NB4 (cell line): ENCODE measurements at regions not wholly inside any gene's neighbourhood (a gene's known extent, or its start where the extent isn't known, plus 50 kb on each side); places are given as distances from the start of the nearest gene placed in this dataset.
A peak's percentile ranks its signal among the peaks of the same experiment; 100 is the strongest.

Source experiments
- DNase-seq: peaks from one replicate; pipeline ENCODE4 v3.0.0; 2010; ENCODE audit warnings: low read depth
- H3K4me3 ChIP-seq: one replicate; pipeline ENCODE4 v1.5.1; 2011; ENCODE audit warnings: mild to moderate bottlenecking, low read depth, low read length, moderate library complexity
- CTCF ChIP-seq: IDR thresholded peaks from one replicate; pipeline ENCODE4 v1.5.1; 2012; ENCODE audit warnings: low read depth, low read length
- MAX ChIP-seq: IDR thresholded peaks from 2 replicates; pipeline ENCODE4 v1.6.1; 2011; ENCODE audit warnings: low read depth, low read length
- MYC ChIP-seq: IDR thresholded peaks from 2 replicates; pipeline ENCODE4 v1.6.1; 2011; ENCODE audit warnings: low read depth, low read length
- POLR2A ChIP-seq: IDR thresholded peaks from 2 replicates; pipeline ENCODE4 v1.6.1; 2011; ENCODE audit warnings: mild to moderate bottlenecking; ENCODE audit not compliant: insufficient read length; ENCODE audit errors: extremely low read depth

- DNase-seq = no peak
- H3K4me3 ChIP-seq = no peak overlapping the region
- no peak for TF ChIP-seq MAX
- TF ChIP-seq POLR2A = no peak
- TF ChIP-seq MYC = no peak
- no peak for TF ChIP-seq CTCF
Measured at GRCh38 chr13:85298387-85298924, 500.8 kb downstream of the SLITRK6 start.

DNA sequence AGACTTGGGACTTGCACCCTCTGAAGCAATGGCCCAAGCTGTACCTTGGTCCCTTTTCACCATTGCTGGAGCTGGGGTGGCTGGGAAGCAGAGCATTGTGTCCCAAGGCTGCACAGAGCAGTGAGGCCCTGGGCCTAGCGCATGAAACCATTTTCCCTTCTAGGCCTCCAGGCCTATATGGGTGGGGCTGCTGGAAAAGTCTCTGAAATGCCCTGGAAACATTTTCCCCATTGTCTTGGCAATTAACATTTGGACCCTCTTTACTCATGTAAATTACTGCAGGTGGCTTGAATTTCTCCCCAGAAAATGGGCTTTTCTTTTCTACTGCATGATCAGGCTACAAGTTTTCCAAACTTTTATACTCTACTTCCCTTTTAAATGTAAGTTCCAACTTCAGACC is 510.5 kb downstream of the SLITRK6 start:
- no peak for DNase-seq
- no peak overlapping the region for H3K4me3 ChIP-seq
- TF ChIP-seq CTCF (no peak), MAX (no peak), MYC (no peak), POLR2A (no peak)

- TF ChIP-seq MYC (no peak), POLR2A (no peak), MAX (no peak), CTCF (no peak)
- DNase-seq = peak; percentile 56
- H3K4me3 ChIP-seq = no peak overlapping the region
Measured at GRCh38 chr13:85287528-85287927, 511.7 kb downstream of the SLITRK6 start.

DNA sequence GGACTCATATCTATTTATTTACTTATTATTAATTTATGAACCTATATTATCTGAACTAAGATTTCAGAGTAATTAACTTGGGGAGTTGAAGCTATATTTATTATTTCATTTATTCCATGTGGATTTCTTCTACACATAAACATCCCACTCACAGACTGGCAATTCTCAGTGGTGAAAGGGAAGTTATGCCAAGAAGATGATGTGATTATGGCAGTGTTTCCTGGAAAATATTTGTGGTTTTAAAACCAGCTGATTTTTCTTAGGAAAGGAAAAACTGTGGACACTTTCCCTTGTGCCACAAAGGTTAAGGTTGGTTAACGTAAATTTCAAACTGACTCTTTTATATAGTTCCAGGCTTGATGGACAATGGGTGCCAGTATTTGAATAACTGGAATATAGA is 513.1 kb downstream of the SLITRK6 start:
- no peak overlapping the region for H3K4me3 ChIP-seq
- TF ChIP-seq MAX = no peak
- TF ChIP-seq POLR2A = no peak
- no peak for TF ChIP-seq CTCF
- TF ChIP-seq MYC = no peak
- no peak for DNase-seq

DNA sequence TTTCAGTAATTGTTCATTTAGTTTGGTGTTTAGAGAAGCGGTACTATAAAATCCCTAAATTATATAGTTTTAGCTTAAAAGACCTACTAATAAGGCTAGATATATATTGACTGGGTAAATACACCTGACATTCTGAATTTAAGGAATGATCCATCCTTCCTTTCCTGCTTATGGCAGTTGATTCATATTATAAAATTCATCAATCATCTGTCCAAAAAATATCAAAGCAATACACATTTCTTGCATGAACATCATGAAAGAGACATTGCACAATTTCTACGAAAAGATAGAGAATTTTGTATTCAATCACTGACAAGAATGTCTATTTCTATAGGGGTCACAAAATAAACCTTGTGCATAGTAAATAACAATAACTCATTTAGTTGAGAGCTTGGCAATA is 514.9 kb downstream of the SLITRK6 start:
- DNase-seq = no peak
- H3K4me3 ChIP-seq = no peak overlapping the region
- TF ChIP-seq MYC = no peak
- no peak for TF ChIP-seq MAX
- no peak for TF ChIP-seq POLR2A
- TF ChIP-seq CTCF = no peak

- H3K4me3 ChIP-seq = no peak overlapping the region
- DNase-seq = no peak
- no peak for TF ChIP-seq POLR2A
- TF ChIP-seq MYC = no peak
Measured at GRCh38 chr13:85283408-85283807, 515.8 kb downstream of the SLITRK6 start.
